ENCODE measurements at regions not wholly inside any gene's neighbourhood (a gene's known extent, or its start where the extent isn't known, plus 50 kb on each side); places are given as distances from the start of the nearest gene placed in this dataset.

DNA sequence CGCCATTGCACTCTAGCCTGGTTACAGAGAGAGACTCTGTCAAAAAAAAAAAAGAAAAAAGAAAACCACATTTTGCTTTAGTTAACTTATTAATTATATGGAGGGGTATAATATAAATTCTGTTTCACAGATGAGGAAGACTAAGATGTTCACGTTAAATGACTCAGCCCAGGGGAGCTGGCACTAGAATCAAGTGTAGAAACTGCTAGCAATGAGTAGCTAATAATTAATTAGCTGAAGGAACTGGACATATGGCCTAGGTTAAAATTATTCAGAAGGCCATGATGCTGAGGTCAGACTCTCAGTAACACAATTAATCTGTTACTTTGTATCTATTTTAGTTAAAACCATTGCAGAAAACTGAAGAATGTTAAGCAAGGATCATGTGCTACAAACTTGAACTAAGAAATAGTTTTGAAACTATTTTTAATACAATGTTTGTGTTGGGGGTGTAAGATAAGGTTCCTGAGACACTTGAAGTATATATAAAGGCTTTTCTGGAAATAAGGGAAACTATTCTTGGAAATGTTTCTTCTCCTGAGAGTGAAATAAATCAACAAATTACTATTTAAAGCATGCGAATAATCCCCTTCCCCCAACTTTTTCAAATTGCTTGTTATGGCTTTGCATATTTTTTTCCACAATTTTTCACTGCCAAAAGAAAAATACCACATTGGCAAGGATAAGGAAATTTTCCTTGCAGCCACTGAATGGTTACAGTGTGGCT is 589.3 kb downstream of the SOX5 start:
- DNase-seq (ENCODE audit: low spot score): no peak
- TF ChIP-seq EGR1 (IDR thresholded peaks at IDR 0.05; ENCODE audit: low read depth in 2 of 2): no peak
- TF ChIP-seq GABPA (IDR thresholded peaks at IDR 0.05 in 1 of 2, conservative IDR thresholded peaks at IDR 0.05 in 1 of 2): no peak
- TF ChIP-seq, protein P1, sequence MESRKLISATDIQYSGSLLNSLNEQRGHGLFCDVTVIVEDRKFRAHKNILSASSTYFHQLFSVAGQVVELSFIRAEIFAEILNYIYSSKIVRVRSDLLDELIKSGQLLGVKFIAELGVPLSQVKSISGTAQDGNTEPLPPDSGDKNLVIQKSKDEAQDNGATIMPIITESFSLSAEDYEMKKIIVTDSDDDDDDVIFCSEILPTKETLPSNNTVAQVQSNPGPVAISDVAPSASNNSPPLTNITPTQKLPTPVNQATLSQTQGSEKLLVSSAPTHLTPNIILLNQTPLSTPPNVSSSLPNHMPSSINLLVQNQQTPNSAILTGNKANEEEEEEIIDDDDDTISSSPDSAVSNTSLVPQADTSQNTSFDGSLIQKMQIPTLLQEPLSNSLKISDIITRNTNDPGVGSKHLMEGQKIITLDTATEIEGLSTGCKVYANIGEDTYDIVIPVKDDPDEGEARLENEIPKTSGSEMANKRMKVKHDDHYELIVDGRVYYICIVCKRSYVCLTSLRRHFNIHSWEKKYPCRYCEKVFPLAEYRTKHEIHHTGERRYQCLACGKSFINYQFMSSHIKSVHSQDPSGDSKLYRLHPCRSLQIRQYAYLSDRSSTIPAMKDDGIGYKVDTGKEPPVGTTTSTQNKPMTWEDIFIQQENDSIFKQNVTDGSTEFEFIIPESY (IDR thresholded peaks at IDR 0.05): no peak
- TF ChIP-seq, protein P2, sequence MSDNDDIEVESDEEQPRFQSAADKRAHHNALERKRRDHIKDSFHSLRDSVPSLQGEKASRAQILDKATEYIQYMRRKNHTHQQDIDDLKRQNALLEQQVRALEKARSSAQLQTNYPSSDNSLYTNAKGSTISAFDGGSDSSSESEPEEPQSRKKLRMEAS (IDR thresholded peaks at IDR 0.05): no peak
- TF ChIP-seq, protein P3, sequence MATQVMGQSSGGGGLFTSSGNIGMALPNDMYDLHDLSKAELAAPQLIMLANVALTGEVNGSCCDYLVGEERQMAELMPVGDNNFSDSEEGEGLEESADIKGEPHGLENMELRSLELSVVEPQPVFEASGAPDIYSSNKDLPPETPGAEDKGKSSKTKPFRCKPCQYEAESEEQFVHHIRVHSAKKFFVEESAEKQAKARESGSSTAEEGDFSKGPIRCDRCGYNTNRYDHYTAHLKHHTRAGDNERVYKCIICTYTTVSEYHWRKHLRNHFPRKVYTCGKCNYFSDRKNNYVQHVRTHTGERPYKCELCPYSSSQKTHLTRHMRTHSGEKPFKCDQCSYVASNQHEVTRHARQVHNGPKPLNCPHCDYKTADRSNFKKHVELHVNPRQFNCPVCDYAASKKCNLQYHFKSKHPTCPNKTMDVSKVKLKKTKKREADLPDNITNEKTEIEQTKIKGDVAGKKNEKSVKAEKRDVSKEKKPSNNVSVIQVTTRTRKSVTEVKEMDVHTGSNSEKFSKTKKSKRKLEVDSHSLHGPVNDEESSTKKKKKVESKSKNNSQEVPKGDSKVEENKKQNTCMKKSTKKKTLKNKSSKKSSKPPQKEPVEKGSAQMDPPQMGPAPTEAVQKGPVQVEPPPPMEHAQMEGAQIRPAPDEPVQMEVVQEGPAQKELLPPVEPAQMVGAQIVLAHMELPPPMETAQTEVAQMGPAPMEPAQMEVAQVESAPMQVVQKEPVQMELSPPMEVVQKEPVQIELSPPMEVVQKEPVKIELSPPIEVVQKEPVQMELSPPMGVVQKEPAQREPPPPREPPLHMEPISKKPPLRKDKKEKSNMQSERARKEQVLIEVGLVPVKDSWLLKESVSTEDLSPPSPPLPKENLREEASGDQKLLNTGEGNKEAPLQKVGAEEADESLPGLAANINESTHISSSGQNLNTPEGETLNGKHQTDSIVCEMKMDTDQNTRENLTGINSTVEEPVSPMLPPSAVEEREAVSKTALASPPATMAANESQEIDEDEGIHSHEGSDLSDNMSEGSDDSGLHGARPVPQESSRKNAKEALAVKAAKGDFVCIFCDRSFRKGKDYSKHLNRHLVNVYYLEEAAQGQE (IDR thresholded peaks at IDR 0.05): no peak
- TF ChIP-seq RXRA (IDR thresholded peaks at IDR 0.05): no peak
- TF ChIP-seq NR2F2 (IDR thresholded peaks at IDR 0.05): no peak
- no peak for TF ChIP-seq FOXA1 (IDR thresholded peaks at IDR 0.05)
- TF ChIP-seq RAD21 (IDR thresholded peaks at IDR 0.05): no peak
- no peak for TF ChIP-seq YY1 (IDR thresholded peaks at IDR 0.05)
- no peak for TF ChIP-seq JUND (IDR thresholded peaks at IDR 0.05)
- no peak for TF ChIP-seq FOXA2 (IDR thresholded peaks at IDR 0.05)
- no peak for TF ChIP-seq HNF4G (IDR thresholded peaks at IDR 0.05)
- TF ChIP-seq, protein P4, sequence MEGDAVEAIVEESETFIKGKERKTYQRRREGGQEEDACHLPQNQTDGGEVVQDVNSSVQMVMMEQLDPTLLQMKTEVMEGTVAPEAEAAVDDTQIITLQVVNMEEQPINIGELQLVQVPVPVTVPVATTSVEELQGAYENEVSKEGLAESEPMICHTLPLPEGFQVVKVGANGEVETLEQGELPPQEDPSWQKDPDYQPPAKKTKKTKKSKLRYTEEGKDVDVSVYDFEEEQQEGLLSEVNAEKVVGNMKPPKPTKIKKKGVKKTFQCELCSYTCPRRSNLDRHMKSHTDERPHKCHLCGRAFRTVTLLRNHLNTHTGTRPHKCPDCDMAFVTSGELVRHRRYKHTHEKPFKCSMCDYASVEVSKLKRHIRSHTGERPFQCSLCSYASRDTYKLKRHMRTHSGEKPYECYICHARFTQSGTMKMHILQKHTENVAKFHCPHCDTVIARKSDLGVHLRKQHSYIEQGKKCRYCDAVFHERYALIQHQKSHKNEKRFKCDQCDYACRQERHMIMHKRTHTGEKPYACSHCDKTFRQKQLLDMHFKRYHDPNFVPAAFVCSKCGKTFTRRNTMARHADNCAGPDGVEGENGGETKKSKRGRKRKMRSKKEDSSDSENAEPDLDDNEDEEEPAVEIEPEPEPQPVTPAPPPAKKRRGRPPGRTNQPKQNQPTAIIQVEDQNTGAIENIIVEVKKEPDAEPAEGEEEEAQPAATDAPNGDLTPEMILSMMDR (IDR thresholded peaks at IDR 0.05; ENCODE audit: low read depth, low read length, missing input control): no peak
- no peak for TF ChIP-seq HNF4A (conservative IDR thresholded peaks at IDR 0.05)
- TF ChIP-seq TAF1 (conservative IDR thresholded peaks at IDR 0.05): no peak
- TF ChIP-seq, protein P5, sequence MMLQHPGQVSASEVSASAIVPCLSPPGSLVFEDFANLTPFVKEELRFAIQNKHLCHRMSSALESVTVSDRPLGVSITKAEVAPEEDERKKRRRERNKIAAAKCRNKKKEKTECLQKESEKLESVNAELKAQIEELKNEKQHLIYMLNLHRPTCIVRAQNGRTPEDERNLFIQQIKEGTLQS (IDR thresholded peaks at IDR 0.05): no peak
- TF ChIP-seq SP1 (IDR thresholded peaks at IDR 0.05): no peak
- peaks cover 0 to 1% (median 0%) of the 10 kb centered on the region in 4 donors for H3K4me1 ChIP-seq (ENCODE audit: control insufficient read depth in 4 of 4, insufficient read depth in 4 of 4, low read length in 3 of 4)
- no peak overlapping the region for H3K9ac ChIP-seq (ENCODE audit: low read depth in 1 of 2, low read length in 2 of 2)
- no peak overlapping the region for H3K4me3 ChIP-seq (ENCODE audit: low read depth in 1 of 3, low read length in 3 of 3)
- 77% methylated on average over 3 of the region's 3 CpGs for whole genome bisulfite sequencing
- no peaks in the 10 kb centered on the region for H3K27me3 ChIP-seq (ENCODE audit: control insufficient read depth in 4 of 4, insufficient read depth in 4 of 4, low read length in 3 of 4)
- H3K36me3 ChIP-seq (ENCODE audit: control insufficient read depth in 4 of 4, insufficient read depth in 3 of 4, low read depth in 1 of 4, low read length in 3 of 4): no peaks in the 10 kb centered on the region
- H3K9me3 ChIP-seq (ENCODE audit: control insufficient read depth in 4 of 4, low read length in 3 of 4): no peaks in the 10 kb centered on the region
- no peak overlapping the region for H3K27ac ChIP-seq (ENCODE audit: low read depth in 1 of 2, low read length in 2 of 2)

All from liver (tissue), 8 donors.